Lower leg skin (tissue), 3 donors: ENCODE measurements at regions not wholly inside any gene's neighbourhood (a gene's known extent, or its start where the extent isn't known, plus 50 kb on each side); places are given as distances from the start of the nearest gene placed in this dataset.

Source experiments
- POLR2A ChIP-seq, 2 donors: fragments of 450-650 bp; IDR thresholded peaks; one replicate each; pipeline ENCODE4 v1.6.1; 2016 to 2017; ENCODE audit warnings: antibody characterized with exemption in 2 of 2, mild to moderate bottlenecking in 1 of 2, moderate library complexity in 1 of 2
- TF ChIP-seq, protein P1 (sequence below), 3 donors: fragments of 450-650 bp; IDR thresholded peaks; one replicate each; pipeline ENCODE4 v1.5.1; 2016; ENCODE audit warnings: antibody characterized with exemption in 3 of 3, mild to moderate bottlenecking in 3 of 3, moderate library complexity in 2 of 3

DNA sequence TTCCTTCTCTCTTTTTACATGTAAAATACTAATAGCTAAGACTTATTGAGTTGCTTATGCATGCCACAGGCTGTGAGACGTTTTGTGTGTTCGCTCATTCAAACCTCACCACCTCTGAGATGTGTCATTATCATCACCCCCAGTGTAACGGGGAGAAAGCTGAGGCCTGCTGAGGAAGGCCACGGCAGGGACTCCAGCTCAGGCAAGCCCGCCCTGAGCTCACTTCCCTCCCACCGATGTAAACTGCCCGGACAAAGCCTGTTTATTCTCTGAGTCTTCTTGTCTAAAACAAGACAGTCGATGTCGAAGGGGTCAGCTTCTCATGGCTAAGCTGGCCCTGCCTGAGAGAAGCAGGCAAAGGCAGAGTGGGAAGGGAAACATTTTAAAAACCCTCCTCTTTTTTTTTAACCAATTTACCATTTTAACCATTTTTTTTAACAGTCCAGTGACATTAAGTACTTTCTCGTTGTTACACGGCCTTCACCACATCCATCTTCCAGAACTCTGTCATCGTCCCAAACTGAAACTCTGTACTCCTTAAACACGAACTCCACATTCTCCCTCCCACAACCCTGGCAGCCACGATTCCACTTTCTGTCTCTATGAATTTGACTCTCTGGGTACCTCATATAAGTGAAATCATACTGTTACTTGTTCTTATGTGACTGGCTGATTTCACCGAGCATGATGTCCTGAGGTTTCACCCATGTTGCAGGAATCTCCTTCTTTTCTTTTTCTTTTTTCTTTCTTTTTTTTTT lies 204.8 kb upstream of the GALNT2 start:
- TF ChIP-seq, protein P1, sequence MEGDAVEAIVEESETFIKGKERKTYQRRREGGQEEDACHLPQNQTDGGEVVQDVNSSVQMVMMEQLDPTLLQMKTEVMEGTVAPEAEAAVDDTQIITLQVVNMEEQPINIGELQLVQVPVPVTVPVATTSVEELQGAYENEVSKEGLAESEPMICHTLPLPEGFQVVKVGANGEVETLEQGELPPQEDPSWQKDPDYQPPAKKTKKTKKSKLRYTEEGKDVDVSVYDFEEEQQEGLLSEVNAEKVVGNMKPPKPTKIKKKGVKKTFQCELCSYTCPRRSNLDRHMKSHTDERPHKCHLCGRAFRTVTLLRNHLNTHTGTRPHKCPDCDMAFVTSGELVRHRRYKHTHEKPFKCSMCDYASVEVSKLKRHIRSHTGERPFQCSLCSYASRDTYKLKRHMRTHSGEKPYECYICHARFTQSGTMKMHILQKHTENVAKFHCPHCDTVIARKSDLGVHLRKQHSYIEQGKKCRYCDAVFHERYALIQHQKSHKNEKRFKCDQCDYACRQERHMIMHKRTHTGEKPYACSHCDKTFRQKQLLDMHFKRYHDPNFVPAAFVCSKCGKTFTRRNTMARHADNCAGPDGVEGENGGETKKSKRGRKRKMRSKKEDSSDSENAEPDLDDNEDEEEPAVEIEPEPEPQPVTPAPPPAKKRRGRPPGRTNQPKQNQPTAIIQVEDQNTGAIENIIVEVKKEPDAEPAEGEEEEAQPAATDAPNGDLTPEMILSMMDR (IDR thresholded peaks at IDR 0.05) = no peak
- no peak for TF ChIP-seq POLR2A (IDR thresholded peaks at IDR 0.05)
